GM19023 (cell line): ENCODE measurements at regions not wholly inside any gene's neighbourhood (a gene's known extent, or its start where the extent isn't known, plus 50 kb on each side); places are given as distances from the start of the nearest gene placed in this dataset.

Experiments used
- ATAC-seq: cut with Tn5 transposase; IDR thresholded peaks from one replicate; pipeline ENCODE4 v1.9.1; 2021; ENCODE audit warnings: mild to moderate bottlenecking, moderate library complexity; ENCODE audit not compliant: unreplicated experiment

DNA sequence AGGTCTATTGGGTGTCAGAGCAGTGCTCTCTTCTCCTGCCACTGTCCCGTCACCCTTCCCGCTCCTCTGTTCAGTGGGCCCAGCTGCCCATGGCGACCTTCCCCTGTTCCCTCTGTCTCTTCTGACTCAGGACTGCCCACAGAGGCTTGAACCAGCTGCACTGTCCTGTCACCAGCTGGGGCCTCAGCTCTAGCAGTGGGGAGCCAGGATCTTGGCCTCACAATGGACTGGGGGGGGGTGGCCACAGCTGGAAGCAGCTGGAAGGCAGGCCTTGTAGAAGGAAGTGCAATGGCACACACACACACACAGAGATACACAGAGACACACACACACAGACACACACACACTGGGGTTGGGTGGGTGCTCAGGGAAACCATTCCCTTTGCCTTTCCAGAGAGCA lies 114.0 kb upstream of the PJA1 start:
- no peak for ATAC-seq

DNA sequence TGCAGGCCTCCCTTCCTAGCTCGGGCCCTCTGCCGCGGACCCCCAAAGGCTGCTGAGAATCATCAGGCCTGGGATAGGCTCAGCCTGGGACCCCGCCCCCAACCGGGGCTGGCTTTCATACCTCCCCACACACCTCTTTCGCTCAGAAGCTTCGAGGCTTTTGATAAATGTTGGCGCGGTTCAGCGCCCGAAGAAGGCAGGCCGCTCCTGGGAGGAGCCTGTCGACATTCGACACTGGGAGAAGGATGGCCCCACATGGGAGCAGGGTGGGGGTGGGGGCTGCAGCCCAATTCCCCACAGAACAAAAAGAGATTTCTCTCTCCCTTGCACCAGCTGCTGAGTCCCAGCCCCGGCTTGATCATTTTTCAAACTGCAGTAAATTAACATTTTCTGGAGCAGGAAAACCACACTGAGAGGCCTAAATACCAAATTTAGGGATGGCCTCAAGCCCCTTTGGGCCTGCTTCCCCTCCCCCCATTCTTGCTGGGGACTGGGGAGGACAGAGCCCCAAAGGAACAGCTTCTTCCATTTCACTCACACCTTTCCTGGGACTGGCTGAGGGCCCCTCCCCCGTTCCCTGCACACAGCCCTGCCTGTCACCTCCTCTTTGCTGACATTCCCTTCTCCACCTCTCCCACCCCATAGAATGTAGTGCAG lies 112.9 kb upstream of the PJA1 start:
- no peak for ATAC-seq

DNA sequence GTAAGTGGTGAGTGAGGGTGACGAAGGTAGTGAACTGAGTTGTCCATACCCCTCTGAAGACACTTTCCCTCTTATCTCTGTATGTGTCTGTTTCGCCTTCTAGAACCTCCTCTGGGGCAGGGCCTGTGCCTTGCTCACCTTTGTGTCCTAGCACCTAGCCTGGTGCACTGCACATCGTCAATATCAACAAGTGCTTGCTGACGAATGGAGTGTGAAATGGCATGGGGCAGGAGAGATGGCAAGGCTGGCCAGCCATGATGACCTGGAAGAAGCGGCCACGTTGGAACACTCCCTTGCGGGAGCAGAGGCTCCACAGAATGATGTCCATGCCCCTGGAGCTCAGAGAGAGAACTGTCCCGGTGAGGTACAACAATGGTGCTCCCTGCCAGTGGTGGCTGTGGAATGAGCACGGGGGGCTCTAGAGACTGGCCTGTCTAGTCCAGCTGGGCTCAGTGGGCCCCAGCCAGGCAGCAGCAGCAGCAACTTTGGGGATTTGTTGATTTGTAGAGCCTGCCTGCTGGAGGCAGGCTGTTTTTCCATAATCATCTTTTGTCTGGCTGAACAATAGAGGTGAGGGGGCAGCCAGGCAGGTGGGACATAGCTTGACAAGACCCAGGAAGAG lies 112.2 kb upstream of the PJA1 start:
- ATAC-seq = no peak

DNA sequence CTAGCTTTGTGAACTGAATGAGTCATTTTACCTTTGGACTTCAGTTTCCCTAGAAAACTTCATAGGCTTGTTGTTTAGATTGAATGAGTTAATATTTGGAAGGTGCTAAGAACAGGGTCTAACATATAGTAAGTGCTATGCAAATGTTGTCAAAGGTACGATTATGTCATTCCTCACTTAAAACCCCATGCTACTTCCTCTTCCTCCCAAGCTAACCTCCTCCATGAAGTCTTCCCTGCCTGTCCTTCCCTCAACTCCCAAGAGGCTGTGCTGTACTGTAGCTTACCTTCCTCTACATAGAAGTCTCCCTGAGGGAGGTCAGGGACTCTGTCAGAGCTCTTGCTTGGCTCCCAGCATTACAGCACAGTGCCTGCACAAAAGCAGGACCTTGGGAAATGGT lies 103.4 kb upstream of the PJA1 start:
- ATAC-seq = no peak

DNA sequence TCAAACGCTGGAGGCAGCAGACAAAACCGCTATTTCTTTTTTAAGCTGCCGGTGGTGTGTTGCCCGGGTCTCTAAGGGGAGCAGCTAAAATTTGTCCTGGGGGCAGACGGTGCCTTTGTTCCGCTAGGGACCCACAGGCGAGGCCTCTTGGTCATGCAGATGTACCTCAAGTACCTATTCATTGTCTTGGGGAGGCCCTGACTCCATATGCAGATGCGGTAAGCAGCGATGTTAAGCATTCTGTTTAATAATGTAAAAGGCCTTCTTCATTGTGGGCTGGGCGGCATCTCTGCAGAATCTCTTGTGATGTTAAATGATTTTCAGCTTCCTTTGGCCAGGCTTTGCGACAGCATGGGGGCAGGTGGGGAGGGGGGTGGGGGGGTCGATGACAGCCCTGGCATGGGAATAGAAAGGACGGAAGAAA lies 98.9 kb upstream of the PJA1 start:
- no peak for ATAC-seq

DNA sequence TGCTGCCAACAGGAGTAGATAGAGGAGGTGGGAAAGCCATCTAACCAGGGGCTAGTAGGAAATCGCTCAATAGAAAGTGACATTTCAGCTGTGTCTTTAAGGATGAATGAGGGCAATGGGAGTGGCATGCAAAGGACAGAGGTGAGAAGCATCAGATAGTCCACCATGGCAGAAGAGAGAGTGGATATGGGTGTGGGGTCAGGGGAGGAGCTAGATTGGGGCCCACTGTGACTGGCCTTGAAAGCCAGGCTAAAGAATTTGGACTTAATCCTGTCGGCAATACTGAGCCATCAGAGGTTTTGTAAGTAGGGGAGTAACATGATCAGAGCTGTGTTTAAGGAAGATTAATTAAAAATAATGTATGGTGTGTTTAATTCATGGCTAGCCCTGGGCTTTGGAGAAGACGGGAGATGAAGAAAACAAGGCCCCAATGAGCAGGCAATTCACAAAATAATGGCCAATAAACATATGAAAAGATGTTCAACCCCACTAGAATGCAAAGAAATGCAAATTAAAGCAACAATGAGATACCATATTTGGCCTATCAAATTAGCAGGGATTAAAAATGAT lies 98.1 kb upstream of the PJA1 start:
- no peak for ATAC-seq

DNA sequence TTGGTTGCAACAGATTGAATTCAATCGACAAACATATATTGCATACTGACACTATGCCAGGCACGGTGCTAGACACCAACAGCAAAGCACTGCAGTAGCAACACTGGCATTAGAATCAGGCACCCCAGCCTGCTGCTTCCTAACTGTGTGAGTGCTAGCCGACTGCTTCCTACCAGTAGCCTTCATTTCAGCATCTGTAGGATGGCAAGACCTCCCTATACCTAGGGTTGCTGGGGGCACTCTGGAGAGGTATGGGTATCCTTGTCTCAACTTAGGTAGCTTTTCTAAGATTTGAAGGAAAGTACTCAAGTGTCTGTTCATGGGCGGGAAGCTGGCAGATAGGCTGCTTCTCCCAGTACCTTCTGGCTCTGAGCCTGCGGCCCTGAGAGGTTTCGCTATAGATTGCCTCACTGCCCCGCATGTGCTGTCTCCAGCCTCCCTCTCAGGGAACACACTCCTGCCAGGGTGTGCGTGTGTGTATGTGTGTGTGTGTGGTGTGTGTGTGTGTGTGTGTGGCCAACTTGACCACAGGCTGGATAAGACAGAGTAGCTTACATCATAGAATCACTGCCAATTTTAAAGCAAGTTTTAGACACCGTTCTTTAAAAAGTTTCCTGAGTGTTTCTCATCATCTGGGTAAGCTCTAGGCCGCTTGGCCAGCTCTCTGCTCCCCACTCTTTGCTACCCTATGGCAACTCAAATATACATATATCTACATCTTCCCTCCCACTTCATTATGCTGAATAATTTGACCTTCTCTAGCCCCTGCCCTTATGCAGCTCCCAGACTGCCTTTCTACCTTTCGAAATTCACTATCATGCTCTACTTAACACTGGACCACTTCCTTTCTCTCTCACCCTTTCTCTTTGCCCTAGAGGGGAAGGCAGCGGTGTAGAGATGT lies 97.0 kb upstream of the PJA1 start:
- no peak for ATAC-seq

DNA sequence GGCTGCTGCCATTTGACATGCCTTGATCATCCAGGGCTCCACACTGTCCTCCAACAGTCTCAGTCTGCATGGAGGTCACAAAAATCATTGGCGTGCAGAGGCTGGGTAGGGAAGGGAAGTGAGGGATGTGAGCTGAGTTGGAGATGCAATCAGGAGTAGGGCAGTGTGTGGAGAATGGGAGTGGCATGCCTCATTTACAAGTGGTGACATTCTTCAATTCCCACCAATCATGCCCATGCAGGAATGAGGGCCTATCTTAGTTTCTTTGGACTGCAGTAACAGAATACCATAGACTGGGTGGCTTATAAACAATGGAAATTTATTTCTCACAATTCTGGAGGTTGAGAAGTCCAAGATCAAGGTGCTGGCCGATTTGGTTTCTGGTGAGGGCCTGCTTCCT lies 94.9 kb upstream of the PJA1 start:
- no peak for ATAC-seq

DNA sequence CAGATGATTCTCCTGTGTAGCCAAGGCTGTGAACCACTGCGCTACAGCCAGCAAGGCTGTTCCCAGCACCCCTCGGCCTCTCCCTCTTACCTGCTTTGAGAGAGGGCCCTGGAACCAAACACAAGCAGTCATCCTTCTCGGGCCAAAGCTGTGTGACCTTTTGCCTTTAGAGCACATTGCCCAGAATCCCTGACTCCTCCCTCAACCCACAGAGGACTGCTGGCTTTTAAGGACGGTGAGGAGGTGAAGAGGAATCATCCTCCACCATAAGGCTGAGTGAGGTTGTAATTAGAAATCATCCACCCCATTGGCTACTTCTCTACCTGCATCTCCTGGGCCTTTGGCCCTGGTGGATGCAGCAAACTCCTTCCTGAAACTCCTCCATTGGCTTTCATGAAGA lies 93.6 kb upstream of the PJA1 start:
- no peak for ATAC-seq

DNA sequence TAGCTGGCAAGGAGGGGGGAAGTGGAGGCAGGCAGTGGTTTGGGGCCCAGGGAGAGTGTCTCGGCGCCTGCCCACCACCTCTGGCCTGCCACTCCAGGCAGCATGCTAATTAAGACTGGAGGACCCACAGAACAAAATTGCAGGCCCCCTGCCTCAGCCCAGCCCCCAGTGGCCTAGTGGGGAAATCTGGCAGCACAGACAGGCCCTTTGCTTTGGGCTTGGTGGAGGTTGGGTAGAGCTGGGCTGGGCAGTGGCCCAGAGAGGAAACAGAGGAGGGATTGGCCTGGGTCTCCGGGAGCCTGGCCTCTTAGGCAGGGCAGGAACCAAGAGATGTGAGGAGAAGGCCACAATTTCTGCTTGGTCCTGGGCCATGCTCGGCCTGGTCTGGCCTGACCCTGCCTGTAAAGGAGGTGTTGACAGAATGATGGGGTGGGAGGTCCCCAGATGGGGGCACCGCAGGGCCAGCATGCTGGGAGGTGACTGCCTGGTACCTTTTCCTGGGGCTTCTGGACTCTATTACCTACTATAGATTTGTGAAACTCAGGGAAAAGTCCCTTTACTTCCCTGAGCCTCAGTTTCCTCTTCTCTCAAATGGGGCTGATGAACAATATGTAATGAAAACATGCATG lies 92.4 kb upstream of the PJA1 start:
- ATAC-seq = no peak

DNA sequence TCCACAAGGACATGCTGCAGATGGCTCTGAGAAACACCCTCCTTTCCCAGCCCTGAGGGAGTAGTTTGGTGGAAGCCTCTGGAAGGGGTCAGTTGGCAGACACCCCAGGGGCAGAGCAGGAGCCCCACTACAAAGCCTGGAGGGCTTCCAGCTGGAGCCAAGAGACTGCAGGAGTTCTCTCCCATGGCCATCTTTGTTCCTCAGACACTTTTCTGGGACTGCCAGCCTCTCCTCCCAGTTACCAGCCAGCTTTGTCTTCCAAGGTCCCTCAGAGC lies 91.0 kb upstream of the PJA1 start:
- ATAC-seq = no peak

DNA sequence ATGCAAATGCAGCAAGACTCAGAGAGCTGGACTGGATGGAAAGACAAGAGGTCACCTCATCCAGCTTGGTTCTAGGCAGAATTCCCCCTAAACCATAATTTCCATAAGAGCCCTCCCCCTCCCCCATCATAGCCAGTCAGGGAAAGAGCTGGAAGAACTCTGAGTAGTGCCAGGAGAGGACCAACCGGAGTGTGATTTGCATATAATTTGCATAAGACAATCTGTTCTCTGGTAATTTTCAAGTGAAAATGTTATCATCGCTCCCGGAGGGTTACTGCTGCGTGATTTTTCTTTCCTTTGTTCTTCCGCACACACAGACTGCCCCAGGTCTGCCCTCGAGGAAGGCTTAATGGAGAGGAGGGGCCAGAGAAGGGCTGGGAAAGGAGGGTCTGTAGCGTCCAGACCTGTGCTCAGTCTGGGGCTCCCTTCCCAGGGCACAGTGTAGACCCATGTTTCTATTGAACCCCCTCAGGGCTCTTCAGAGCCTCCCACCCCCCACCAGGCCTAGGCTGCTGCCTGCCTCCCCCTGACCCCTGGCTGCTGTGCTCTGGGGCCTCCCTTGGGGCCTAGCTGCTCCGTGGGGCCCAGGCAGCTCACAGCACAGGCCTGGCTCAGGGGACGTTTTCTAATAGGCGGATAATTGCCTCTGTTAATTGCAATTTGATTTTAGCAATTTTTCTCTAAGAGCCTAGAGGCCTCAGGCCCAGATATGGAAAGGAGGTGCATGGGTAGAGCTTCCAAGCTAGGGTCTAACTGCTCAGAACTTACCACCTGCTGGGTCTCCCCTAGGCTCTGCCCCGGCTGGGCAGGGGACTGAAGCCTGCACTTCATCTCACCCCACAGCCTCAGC lies 90.4 kb upstream of the PJA1 start:
- ATAC-seq = no peak

DNA sequence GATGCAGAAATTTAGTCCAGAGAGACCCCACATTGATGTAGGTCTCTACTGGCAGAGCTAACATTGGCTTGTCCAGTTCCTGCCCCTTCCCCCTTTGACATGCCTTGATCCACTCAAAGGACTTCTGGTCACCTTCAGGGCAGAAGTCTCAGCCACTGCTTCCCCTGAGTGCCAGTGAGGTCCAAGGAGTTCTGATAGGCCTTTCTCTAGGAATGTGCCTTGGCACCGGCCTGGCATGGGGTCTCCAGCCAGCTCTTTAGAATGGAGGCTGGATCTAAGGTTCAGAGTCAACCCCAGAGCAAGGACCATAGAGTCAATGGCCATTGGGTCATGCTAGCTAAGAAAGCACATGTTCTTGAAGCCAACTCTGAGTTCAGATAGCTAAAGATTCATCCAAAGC lies 88.6 kb upstream of the PJA1 start:
- no peak for ATAC-seq

DNA sequence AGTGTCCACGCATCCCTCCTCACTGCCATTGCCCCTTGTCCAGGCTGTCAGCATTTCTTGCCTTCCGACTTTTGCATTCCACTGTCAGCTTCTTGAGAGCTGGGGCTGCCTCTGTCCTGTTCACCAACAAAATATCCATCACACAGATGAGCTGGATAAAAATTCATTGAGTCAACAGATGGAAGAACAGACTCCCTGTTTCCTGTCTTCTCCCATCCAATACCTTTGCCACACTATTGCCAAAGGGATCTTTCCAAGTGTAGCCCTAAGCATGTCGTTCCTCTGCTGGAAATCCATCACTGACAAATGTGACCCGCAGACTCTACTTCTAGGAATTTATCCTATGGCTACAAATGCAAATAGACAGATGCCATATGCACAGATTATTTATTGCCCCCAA lies 78.0 kb upstream of the PJA1 start:
- no peak for ATAC-seq

DNA sequence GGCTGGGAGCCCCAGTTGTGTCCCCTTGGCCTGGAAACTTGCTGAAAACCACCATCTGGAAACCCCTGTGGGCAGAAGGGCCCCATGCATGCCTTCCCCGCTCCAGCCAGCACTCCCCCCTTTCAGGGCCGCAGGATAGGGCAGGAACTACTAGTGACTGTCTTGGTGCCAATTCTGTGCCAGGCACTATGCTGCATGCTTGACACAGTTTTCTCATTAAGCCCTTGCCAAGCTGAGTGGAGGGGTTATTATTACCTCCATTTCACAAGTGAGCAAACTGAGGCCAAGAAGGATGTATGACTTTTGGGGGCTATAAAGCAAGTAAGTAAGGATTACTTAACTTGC lies 73.6 kb upstream of the PJA1 start:
- no peak for ATAC-seq

DNA sequence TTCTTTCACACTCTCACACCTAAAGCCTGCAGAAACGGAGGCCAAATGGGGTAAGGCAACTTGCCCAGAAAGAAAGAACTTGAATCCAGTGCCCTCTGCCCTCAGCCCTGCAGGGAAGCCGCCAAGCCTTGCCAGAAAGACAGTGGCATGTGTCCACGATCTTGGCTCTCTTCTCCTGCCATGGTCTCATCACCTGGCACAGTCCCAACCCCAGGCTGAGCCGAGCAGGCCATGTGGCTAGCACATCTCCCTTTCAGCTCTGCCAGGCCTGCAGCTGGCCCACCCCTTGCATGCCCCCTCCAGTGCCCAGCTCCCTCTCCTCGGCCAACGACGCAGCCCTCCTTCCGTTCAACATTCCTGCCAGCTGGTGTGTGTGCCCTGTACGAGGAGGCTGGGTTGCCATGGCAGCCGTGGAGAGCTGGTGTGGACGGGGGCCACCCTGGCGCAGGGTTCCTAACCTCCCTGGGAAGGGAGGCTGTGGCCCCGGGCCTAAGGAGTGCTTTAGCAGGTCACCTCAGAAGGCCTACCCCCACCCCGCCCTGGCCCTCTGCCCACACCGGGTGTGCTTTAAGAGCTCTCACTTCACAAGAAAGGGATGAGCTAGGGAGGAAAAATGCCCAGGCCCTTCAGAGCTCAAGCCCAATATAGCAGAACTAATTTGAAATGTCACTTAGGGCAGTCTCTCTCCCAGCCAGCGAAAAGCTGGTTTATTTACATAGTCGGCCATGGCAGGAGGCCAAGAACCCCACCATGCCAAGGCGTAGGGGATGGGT lies 73.0 kb upstream of the PJA1 start:
- ATAC-seq = no peak

DNA sequence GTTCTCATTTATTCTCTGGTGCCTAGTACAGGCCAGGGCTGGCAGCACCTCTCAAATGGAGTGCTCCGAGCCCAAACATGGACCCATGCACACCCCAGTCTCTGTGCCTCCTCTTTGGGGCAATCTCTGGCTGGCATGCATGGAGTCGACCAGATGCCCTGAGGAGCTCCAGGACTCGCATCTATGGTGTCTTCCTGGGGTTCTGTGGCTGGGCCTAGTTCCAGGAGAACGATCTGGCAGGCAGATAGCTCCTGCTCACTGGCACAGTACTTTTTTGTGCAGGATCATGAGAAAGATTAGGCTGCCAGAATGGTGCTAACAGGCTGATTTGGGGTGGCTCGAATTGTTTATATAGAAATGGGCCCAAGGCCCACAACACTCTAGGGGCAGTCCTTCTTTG lies 72.0 kb upstream of the PJA1 start:
- no peak for ATAC-seq

DNA sequence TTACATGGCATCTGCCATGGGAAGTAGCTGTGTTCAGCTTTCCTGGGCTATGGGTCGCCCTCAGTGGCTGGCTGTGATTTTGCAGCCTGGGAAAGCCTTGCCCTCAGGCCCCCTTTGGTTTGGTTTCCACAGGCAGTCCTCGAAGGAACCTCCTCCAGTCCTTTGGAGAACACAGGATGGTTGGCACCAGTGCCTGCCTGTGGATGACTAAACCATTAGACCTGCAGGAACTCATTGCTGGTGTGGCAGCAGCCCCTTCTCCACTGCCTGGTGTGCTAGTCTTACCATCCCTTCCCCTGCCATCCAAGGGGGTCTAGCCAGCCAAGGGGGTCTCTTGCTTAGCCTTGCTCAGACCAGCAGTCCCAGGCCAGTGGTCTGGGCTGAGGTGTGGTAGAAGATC lies 71.4 kb upstream of the PJA1 start:
- ATAC-seq = no peak

DNA sequence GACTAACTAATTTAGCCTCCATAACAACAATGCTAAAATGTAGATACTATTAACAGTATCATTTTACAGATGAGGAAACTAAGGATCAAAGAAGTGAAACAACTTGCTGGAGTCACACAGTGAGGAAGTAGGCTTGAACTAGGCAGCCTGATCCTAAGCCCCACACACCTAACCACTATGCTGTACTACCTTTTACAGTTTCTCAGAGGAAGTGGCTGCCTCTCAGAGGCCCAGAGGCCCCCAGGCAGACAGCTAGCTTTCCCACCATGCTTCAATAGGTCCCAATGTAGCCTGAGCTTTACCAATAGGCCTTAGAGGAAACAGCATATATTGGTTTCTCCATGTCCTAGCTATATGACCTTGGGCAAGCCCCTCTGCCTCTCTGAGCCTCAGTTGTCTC lies 69.4 kb upstream of the PJA1 start:
- ATAC-seq = no peak

DNA sequence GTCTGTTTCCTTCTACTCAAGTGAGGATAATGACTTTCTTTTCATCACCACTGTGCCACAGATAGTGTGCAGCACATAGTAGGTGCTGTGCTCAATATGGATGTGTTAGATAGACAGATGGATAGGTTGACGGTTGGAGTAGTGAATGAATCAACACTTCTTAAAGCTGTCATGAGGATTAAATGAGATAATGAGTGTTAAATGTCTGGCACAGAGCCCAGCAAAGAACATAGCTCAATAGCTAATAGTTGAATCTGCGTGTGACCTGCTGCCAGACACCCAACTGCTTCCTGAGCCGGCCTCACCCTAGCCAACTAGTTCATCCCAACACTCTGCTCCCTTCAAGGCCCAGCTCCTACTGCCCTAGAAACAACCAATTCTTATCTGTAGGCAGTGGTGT lies 67.7 kb upstream of the PJA1 start:
- ATAC-seq = no peak
